NCI-H2171 treated with DMSO at 0.1 percent for 48 hours (cell line): ENCODE measurements at regions not wholly inside any gene's neighbourhood (a gene's known extent, or its start where the extent isn't known, plus 50 kb on each side); places are given as distances from the start of the nearest gene placed in this dataset.

Experiments used
- DNase-seq: peaks from one replicate; lab custom pipeline; 2025; lab: John Stamatoyannopoulos, UW

- DNase-seq = no peak
These were observed 343.9 kb upstream of the SHH start for GRCh38 chr7:156155988-156156733.

GRCh38 chr7:156153590-156153989, 341.3 kb upstream of the SHH start:
- DNase-seq = no peak

GRCh38 chr7:156152390-156152789, 340.1 kb upstream of the SHH start:
- DNase-seq = no peak

GRCh38 chr7:156151658-156152057, 339.4 kb upstream of the SHH start:
- no peak for DNase-seq

- no peak for DNase-seq
These were observed 338.8 kb upstream of the SHH start for GRCh38 chr7:156151078-156151477.

- no peak for DNase-seq
These were observed 336.7 kb upstream of the SHH start for GRCh38 chr7:156148995-156149394.

GRCh38 chr7:156148547-156148946, 336.3 kb upstream of the SHH start:
- no peak for DNase-seq

GRCh38 chr7:156147756-156148504, 335.7 kb upstream of the SHH start:
- DNase-seq = no peak

- no peak for DNase-seq
These were observed 334.8 kb upstream of the SHH start for GRCh38 chr7:156147104-156147503.

- DNase-seq = no peak
These were observed 333.7 kb upstream of the SHH start for GRCh38 chr7:156145996-156146395.

- DNase-seq = no peak
These were observed 332.9 kb upstream of the SHH start for GRCh38 chr7:156145184-156145583.

GRCh38 chr7:156143683-156144082, 331.4 kb upstream of the SHH start:
- DNase-seq = no peak

GRCh38 chr7:156143158-156143557, 330.9 kb upstream of the SHH start:
- DNase-seq = no peak

GRCh38 chr7:156141941-156142340, 329.7 kb upstream of the SHH start:
- no peak for DNase-seq

- no peak for DNase-seq
These were observed 328.6 kb upstream of the SHH start for GRCh38 chr7:156140896-156141295.

- no peak for DNase-seq
These were observed 328.2 kb upstream of the SHH start for GRCh38 chr7:156140447-156140846.

GRCh38 chr7:156139633-156140032, 327.4 kb upstream of the SHH start:
- DNase-seq = no peak

GRCh38 chr7:156139112-156139511, 326.8 kb upstream of the SHH start:
- DNase-seq = no peak

- no peak for DNase-seq
These were observed 319.6 kb upstream of the SHH start for GRCh38 chr7:156131881-156132280.

- DNase-seq = no peak
These were observed 317.3 kb upstream of the SHH start for GRCh38 chr7:156129522-156129921.

GRCh38 chr7:156128496-156128895, 316.2 kb upstream of the SHH start:
- no peak for DNase-seq

GRCh38 chr7:156127166-156128134, 315.2 kb upstream of the SHH start:
- DNase-seq = no peak
